CD4-positive, alpha-beta T cell treated with Interleukin-15 for 4 hours (primary cell): ENCODE measurements at regions not wholly inside any gene's neighbourhood (a gene's known extent, or its start where the extent isn't known, plus 50 kb on each side); places are given as distances from the start of the nearest gene placed in this dataset.
"Not testable (repeated sequence)": the region's sequence is repeated elsewhere in the genome, so short reads cannot be mapped to it uniquely, and the experiment has no call there.

Experiments
- DNase-seq: peaks from one replicate; pipeline ENCODE4 v3.0.0-alpha.2; 2020; ENCODE audit warnings: low spot score

DNA sequence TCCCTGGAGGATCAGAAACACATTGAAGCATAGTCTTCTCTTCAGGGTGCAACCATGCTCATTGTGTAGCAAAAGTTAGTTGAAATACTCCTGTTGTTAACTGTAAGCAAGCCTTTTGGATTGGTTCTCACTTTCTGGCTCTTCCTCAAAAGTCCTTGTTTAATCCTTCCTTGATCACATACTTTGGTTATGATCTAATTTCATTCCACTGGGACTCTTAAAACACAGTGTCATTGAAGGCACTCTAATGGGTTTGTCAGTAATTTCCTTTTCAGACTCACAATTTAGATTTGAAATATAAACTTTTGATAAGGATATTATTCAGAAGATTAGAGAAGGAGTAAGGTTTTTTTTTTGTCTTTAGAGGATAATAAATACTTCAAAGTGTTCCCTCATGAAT lies 451.7 kb upstream of the SGO1 start:
- DNase-seq = no peak

DNA sequence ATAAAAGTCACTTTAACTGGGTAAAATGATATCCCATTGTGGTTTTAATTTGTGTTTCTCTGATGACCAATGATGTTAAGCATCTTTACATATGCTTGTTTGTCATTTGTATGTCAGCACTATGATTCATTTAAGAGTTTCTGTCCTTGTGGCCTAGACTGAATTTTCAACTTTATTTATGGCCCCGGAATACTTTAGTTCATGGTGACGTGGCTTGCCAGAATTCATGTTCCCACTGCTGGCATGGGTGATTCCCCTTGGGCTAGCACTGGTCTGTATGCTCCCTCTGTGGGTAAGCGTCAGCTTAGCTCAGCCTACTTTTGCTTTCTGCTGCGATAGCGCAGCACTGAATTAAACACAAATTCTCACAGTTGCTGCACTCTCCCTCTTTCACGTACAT lies 436.3 kb upstream of the SGO1 start:
- no peak for DNase-seq

DNA sequence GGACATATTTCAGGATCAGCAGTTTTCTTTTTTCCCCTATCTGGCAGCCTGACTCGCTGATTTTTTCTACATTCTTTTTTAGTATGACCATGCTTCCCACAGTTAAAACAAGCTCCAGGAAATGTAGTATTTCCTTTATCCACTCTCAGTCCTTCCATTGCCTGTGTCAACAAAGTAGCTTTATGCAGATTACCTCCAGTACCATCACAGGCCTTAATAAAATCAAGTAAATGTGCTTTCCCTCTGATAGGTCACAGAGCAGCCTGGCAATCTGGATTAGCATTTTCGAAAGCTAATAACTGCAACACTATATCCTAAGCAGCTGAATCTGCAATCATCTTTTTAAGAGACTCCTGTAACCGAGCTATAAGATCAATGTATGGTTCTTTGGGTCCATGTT lies 432.6 kb upstream of the SGO1 start:
- not testable (repeated sequence) for DNase-seq

DNA sequence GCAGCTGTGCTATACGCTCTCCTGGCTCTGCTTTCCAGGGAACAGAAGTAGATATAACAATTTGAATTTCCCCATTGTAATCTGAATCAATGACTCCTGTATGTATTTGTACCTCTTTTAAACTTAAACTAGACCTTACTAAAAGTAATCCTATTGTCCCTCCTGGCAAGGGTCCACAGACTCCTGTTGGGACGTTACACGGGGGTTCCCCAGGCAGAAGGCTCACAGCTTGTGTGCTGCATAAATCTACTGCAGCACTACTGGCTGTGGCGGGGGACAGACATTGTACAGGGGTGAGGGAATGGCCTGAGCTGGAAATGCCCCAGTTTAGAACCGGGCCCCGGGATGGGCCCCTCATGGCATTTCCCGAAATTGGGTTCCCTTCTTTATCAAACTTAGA lies 432.2 kb upstream of the SGO1 start:
- DNase-seq = not testable (repeated sequence)

DNA sequence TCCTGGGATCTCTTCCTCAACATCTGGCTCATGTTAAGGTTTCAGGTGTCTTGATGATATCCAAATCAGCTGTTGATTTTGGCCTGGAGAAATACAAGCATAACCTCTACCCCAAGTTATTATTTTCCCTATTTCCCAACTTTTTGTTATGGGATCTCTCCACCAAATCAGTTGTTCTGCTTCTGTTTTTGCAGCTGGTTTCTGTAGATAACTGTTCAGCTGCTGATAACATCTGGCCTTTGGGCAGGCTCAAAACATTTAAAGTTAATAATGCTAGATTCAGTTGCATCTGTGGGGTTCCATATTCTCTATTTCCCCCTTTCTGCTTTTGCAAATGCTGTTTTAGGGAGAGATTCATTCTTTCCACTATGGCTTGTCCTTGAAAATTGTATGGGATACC lies 430.0 kb upstream of the SGO1 start:
- not testable (repeated sequence) for DNase-seq

- DNase-seq = no peak
Observed at GRCh38 chr3:20608054-20608738, 422.2 kb upstream of the SGO1 start.

- DNase-seq = no peak
Observed at GRCh38 chr3:20604659-20605058, 418.7 kb upstream of the SGO1 start.

GRCh38 chr3:20589275-20589674 lies 403.3 kb upstream of the SGO1 start:
- no peak for DNase-seq

- DNase-seq = no peak
Observed at GRCh38 chr3:20588781-20589180, 402.8 kb upstream of the SGO1 start.

DNA sequence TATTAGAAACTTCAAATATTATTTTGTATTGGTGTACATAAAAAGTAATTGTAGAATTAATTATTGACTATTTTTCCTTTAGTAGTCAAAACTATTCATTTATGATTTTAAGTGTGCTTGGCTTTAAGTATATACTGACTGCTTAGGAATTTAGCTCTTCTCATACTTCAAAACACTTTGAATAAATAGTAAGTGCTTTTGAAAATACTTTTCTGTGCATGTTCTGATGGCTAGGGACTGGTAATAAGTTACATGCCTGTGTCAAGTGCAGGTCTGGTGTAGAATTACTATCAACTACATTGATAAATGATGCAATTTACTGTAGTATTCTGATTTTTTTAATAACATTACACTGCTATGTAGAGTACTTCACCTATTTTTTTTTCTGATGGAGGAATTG lies 397.6 kb upstream of the SGO1 start:
- DNase-seq = no peak

DNA sequence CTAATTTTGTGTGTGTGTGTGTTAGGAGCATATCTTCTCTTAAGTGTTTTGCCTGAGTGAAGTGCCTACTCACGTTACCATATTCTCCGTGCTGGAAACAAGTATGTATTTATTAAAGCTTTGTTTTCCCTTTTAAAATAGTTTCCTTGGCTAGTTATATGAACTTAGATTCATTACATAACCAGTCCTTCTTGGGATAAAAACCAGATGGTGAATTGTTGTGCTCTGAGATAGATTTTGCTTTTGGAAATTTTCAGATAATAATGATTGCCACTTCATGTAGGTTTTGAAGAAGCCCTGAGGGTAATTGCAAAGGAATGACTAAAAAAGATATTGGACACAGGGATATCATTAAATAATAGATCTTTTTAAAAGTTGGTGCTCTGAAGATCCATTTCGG lies 390.2 kb upstream of the SGO1 start:
- DNase-seq = no peak

- no peak for DNase-seq
Observed at GRCh38 chr3:20575146-20575545, 389.1 kb upstream of the SGO1 start.

GRCh38 chr3:20574746-20575145 lies 388.7 kb upstream of the SGO1 start:
- no peak for DNase-seq

DNA sequence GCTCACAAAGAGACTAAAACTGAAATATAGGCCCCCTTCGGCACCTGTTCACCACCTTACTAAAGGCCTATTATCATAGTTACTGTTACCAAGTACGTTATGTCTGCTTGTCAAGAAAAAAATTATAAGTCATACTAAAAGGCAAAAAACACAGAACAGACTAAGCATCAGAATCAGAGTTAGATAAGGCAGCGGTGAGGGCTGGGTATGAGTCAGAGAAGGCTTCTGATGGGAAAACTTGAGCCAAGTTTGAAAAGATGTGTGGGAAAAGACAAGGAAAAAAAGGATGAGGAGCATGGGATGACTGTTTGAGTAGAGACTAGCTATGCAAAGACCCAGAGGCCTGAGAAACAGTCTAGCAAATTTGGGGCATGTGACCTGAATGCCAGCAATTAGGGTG lies 387.2 kb upstream of the SGO1 start:
- DNase-seq = no peak

DNA sequence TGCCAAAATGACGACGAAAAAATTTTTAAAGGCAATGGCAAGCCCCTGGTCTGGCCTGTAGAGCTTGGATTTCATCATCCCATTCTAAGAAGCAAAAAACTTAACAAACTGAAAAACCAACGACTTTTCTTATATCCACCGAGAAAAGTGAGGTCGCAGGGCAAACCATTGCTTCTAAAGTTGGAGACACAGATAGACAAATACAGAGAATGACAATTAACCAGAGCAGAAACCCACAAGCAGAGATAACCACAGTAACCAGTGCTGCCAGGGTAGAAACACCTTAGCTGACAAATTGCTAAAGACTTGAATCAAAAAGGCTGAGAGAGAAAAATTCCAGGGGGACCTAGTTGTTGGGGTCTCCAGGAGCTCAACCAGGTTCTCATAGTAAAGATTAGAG lies 386.5 kb upstream of the SGO1 start:
- no peak for DNase-seq

DNA sequence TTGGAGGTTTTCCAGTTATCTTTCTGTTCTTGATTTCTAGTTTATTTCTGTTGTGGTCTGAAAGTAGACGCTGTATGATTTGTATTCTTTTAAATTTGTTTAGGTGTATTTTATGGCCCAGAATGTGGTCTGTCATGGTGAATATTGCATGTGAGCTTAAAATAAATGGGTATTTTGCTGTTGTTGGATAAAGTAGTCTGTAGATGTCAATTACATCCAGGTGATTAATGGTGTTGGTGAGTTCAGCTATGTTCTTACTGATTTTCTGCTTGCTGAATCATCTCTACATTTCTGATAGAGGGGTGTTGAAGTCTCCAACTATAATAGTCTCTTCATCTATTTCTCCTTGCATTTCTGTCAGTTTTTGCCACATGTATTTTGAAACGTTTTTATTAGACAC lies 383.3 kb upstream of the SGO1 start:
- no peak for DNase-seq

DNA sequence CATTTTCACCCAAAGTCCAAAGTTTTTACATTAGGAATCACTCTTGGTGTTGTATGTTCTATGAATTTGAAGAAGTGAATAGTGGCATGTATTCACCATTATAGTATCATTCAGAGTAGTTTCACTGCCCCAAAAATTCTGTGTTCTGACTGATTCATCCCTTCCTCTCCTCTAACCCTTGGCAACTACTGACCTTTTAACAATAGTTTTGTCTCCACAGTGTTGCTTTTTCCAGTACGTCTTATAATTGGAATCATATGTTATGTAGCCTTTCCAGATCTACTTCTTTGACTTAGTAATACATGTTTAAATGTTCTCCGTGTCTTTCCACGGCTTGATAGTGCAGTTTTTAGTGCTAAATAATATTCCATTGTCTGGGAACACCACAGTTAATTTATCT lies 379.0 kb upstream of the SGO1 start:
- DNase-seq = no peak

- DNase-seq = no peak
Observed at GRCh38 chr3:20563985-20564384, 378.0 kb upstream of the SGO1 start.

DNA sequence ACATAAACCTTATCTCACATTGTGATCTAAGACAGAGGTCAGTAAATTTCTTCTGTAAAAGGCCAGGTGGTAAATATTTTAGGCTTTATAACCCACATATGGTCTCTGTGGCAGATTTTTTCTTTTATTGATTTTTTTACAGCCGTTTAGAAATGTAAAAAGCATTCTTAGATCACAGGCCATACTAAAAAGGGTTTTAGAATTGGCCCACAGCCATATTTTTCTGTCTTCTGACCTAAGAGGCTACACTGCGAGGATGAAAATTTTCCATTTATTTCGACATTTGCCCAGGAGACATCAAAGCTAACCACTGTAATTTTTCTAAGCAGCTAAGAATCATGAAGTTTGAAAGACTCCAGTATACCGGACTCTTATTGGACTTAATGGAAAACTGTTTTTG lies 377.2 kb upstream of the SGO1 start:
- DNase-seq = no peak

DNA sequence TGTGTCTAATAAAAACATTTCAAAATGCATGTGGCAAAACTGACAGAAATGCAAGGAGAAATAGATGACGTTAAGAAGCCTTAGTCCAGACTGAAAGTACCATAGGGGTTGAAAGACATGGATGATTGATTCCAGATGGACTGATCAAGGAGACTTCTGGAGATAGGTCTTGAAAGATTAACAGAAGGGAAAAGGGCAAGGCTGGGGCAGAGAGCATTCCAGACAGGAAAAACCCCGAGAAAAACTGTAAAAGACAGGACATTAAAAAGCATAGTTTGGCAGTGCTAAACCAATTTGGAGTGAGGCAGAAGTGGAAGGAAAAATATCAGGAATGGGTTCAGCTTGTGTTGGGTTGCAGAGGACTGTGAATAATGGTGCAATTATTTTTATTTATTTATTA lies 375.2 kb upstream of the SGO1 start:
- no peak for DNase-seq

DNA sequence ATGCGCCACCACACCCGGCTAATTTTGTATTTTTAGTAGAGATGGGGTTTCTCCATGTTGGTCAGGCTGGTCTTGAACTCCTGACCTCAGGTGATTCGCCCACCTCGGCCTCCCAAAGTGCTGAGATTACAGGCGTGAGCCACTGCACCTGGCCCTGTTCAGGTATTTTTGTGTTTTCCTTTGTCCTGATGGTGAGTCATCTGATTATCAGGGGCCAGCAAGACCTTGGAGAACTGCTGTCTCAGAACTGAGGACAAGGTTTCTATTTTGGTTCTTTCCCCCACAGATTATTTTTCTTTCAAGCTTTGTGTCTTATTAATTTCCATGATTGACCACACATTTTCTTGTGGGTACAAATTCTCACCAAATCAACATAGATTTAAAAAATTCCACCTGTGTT lies 374.4 kb upstream of the SGO1 start:
- DNase-seq = not testable (repeated sequence)

DNA sequence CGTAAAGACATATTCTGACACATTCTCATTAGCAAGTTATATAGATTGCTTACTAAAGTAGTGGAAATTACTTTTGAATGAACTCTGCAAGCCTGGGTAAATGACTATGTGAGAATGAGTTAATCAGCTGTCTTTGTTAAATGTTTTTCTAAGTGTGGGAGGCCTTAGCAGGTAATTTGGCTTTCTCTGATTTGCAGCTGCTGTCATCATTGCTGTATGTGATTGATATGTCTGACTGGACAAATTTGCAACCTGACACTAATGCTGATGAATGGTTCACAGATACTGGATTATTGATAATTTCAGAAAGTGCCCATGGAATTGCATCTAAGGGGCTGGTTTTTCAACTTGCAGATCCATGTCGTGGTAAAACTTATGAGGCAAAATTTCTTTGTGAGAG lies 372.2 kb upstream of the SGO1 start:
- DNase-seq = no peak

- DNase-seq = no peak
Observed at GRCh38 chr3:20556661-20557060, 370.7 kb upstream of the SGO1 start.

- no peak for DNase-seq
Observed at GRCh38 chr3:20552605-20553275, 366.7 kb upstream of the SGO1 start.
